CD14-positive monocyte (primary cell): ENCODE measurements at regions not wholly inside any gene's neighbourhood (a gene's known extent, or its start where the extent isn't known, plus 50 kb on each side); places are given as distances from the start of the nearest gene placed in this dataset.

Experiments
- DNase-seq, 3 donors: peaks; one replicate each; pipeline ENCODE4 v3.0.0-alpha.2; 2011 to 2022
- H2AFZ ChIP-seq: 2 replicates; pipeline ENCODE4 v1.6.0; 2012; ENCODE audit warnings: mild to moderate bottlenecking, low read depth, low read length, inconsistent platforms; ENCODE audit not compliant: insufficient read depth, poor library complexity, severe bottlenecking
- H3K27ac ChIP-seq, 2 donors: 1 replicate in 1 of 2; 2 replicates in 1 of 2; pipeline ENCODE4 v1.5.1; 2012 to 2013; ENCODE audit warnings: low read length in 2 of 2, control low read depth in 1 of 2, inconsistent platforms in 1 of 2, low read depth in 1 of 2, mild to moderate bottlenecking in 1 of 2
- H3K27me3 ChIP-seq, 2 donors: one replicate each; pipeline versions ENCODE4 v1.6.0 to v1.6.1; 2011 to 2013; ENCODE audit warnings: low read length in 2 of 2; ENCODE audit not compliant: control insufficient read depth in 2 of 2, insufficient read depth in 2 of 2
- H3K36me3 ChIP-seq, 2 donors: replicated peaks in 1 of 2; 1 replicate in 1 of 2; 2 replicates in 1 of 2; pipeline versions ENCODE4 v1.5.1 to v1.6.1; 2012 to 2013; ENCODE audit warnings: low read length in 2 of 2, control low read depth in 1 of 2, inconsistent platforms in 1 of 2, mild to moderate bottlenecking in 1 of 2; ENCODE audit not compliant: insufficient read depth in 2 of 2, control insufficient read depth in 1 of 2
- H3K4me1 ChIP-seq, 2 donors: 1 replicate in 1 of 2; 2 replicates in 1 of 2; pipeline versions ENCODE4 v1.5.1 to v1.6.1; 2012 to 2013; ENCODE audit warnings: low read length in 2 of 2, control low read depth in 1 of 2, inconsistent platforms in 1 of 2, mild to moderate bottlenecking in 1 of 2, moderate library complexity in 1 of 2; ENCODE audit not compliant: insufficient read depth in 2 of 2, control insufficient read depth in 1 of 2
- H3K4me2 ChIP-seq: replicated peaks from 2 replicates; pipeline ENCODE3; 2012; ENCODE audit warnings: low read length, moderate library complexity, mild to moderate bottlenecking; ENCODE audit not compliant: poor library complexity, severe bottlenecking; ENCODE audit errors: extremely low read depth
- H3K4me3 ChIP-seq, 3 experiments: fragments of 200-600 bp in 1 of 3; sonication (generic) in 1 of 3; replicated peaks in 1 of 3; 1 replicate in 2 of 3; 2 replicates in 1 of 3; pipeline ENCODE4 v1.5.1; 2011 to 2013; ENCODE audit warnings: low read length in 3 of 3, mild to moderate bottlenecking in 3 of 3, control low read depth in 2 of 3, low read depth in 2 of 3, inconsistent platforms in 1 of 3, moderate library complexity in 1 of 3
- H3K79me2 ChIP-seq: 2 replicates; pipeline ENCODE4 v1.6.0; 2012; ENCODE audit warnings: mild to moderate bottlenecking, control low read depth, inconsistent platforms, low read length, moderate library complexity; ENCODE audit not compliant: insufficient read depth
- H3K9ac ChIP-seq: 2 replicates; pipeline ENCODE4 v1.6.0; 2017; ENCODE audit warnings: low read length, mild to moderate bottlenecking; ENCODE audit not compliant: insufficient read depth, poor library complexity, severe bottlenecking
- H3K9me3 ChIP-seq, 2 donors: replicated peaks in 1 of 2; 1 replicate in 1 of 2; 2 replicates in 1 of 2; pipeline versions ENCODE4 v1.5.1 to v1.6.1; 2012 to 2013; ENCODE audit warnings: low read length in 2 of 2, control low read depth in 1 of 2; ENCODE audit not compliant: control insufficient read depth in 1 of 2, insufficient read depth in 1 of 2
- H4K20me1 ChIP-seq: 2 replicates; pipeline ENCODE4 v1.6.0; 2012; ENCODE audit warnings: mild to moderate bottlenecking, low read length, control low read depth, moderate library complexity; ENCODE audit not compliant: insufficient read depth
- H3K27ac Mint-ChIP-seq, 7 donors: one replicate each; pipeline ENCODE4 v1.8.0; 2020; ENCODE audit warnings: mild to moderate bottlenecking in 7 of 7, mixed read lengths in 7 of 7, moderate library complexity in 6 of 7, inconsistent platforms in 2 of 7
- H3K27me3 Mint-ChIP-seq, 3 donors: one replicate each; pipeline ENCODE4 v1.8.0; 2021 to 2022; ENCODE audit warnings: low read depth in 3 of 3, mild to moderate bottlenecking in 3 of 3, mixed read lengths in 3 of 3, moderate library complexity in 3 of 3, inconsistent platforms in 1 of 3
- H3K36me3 Mint-ChIP-seq, 2 donors: one replicate each; pipeline ENCODE4 v1.8.0; 2020; ENCODE audit warnings: mixed read lengths in 2 of 2, inconsistent platforms in 1 of 2, mild to moderate bottlenecking in 1 of 2
- H3K4me1 Mint-ChIP-seq: one replicate; pipeline ENCODE4 v1.8.0; 2020; ENCODE audit warnings: mild to moderate bottlenecking, mixed read lengths
- H3K4me3 Mint-ChIP-seq, 2 donors: one replicate each; pipeline ENCODE4 v1.8.0; 2020; ENCODE audit warnings: mild to moderate bottlenecking in 2 of 2, mixed read lengths in 2 of 2, moderate library complexity in 1 of 2
- H3K9me3 Mint-ChIP-seq, 7 donors: one replicate each; pipeline ENCODE4 v1.8.0; 2020 to 2022; ENCODE audit warnings: mixed read lengths in 7 of 7, mild to moderate bottlenecking in 6 of 7, moderate library complexity in 6 of 7, inconsistent platforms in 2 of 7
- CTCF ChIP-seq: fragments of 200-600 bp; IDR thresholded peaks from one replicate; pipeline ENCODE4 v1.8.0; 2022; ENCODE audit warnings: antibody characterized with exemption, mild to moderate bottlenecking
- WGBS: methylation state at CpG from one replicate; pipeline ENCODE4 v1.1.5; 2013; ENCODE audit warnings: missing lambda C conversion rate; ENCODE audit not compliant: insufficient coverage; 5-methylcytosine and 5-hydroxymethylcytosine counted together
- intact Hi-C, 2 donors: fragments of 100-400 bp; cut with micrococcal nuclease; formaldehyde crosslinking; loops; one replicate each; pipeline versions ENCODE4 v1.15.0 to v1.15.1; 2023

- no peak for TF ChIP-seq CTCF
- Mint-ChIP-seq H3K27ac (no peak overlapping the region), H3K9me3 (peaks cover 0 to 12% (median 3%) of the 10 kb centered on the region in 7 donors), H3K4me1 (no peaks in the 10 kb centered on the region), H3K4me3 (no peak overlapping the region), H3K27me3 (no peaks in the 10 kb centered on the region), H3K36me3 (no peaks in the 10 kb centered on the region)
- no peak overlapping the region for H3K27ac ChIP-seq
- H3K9ac ChIP-seq = no peak overlapping the region
- no peak overlapping the region for H3K4me3 ChIP-seq
- no peaks in the 10 kb centered on the region for H4K20me1 ChIP-seq
- no peaks in the 10 kb centered on the region for H3K79me2 ChIP-seq
- H3K9me3 ChIP-seq = peaks cover 0 to 3% of the 10 kb centered on the region in 2 donors
- H3K4me2 ChIP-seq = no peak overlapping the region
- no peaks in the 10 kb centered on the region for H3K4me1 ChIP-seq
- DNase-seq = no peak
- H3K36me3 ChIP-seq = no peaks in the 10 kb centered on the region
- no peaks in the 10 kb centered on the region for H3K27me3 ChIP-seq
- intact Hi-C loops = no loop called here
- no peak overlapping the region for H2AFZ ChIP-seq
Observed at GRCh38 chr4:160872491-160872890, 1291.3 kb downstream of the FSTL5 start.

GRCh38 chr4:160877087-160877790 lies 1286.6 kb downstream of the FSTL5 start:
- no peaks in the 10 kb centered on the region for H3K27me3 ChIP-seq
- intact Hi-C loops = no loop called here
- H3K9ac ChIP-seq = no peak overlapping the region
- H3K27ac Mint-ChIP-seq = no peak overlapping the region
- 77% methylated on average over 7 of the region's 9 CpGs for WGBS
- no peak for TF ChIP-seq CTCF
- no peaks in the 10 kb centered on the region for H3K4me1 Mint-ChIP-seq
- DNase-seq = no peak
- no peak overlapping the region for H3K4me2 ChIP-seq
- H3K79me2 ChIP-seq = no peaks in the 10 kb centered on the region
- H3K9me3 ChIP-seq = no peaks in the 10 kb centered on the region
- H4K20me1 ChIP-seq = no peaks in the 10 kb centered on the region
- H3K4me3 ChIP-seq = no peak overlapping the region
- no peak overlapping the region for H3K4me3 Mint-ChIP-seq
- no peak overlapping the region for H2AFZ ChIP-seq
- no peak overlapping the region for H3K27ac ChIP-seq
- H3K36me3 Mint-ChIP-seq = no peaks in the 10 kb centered on the region
- no peaks in the 10 kb centered on the region for H3K36me3 ChIP-seq
- peaks cover 0 to 14% (median 2%) of the 10 kb centered on the region in 7 donors for H3K9me3 Mint-ChIP-seq
- peaks cover 0 to under 1% (median 0%) of the 10 kb centered on the region in 3 donors for H3K27me3 Mint-ChIP-seq
- no peaks in the 10 kb centered on the region for H3K4me1 ChIP-seq
